ENCODE measurements at regions not wholly inside any gene's neighbourhood (a gene's known extent, or its start where the extent isn't known, plus 50 kb on each side); places are given as distances from the start of the nearest gene placed in this dataset.

GRCh38 chr4:45778514-45778913 is 345.3 kb downstream of the GABRG1 start:
- TF ChIP-seq CTCF (IDR thresholded peaks at IDR 0.05), result no peak
- no peak for TF ChIP-seq POLR2A (IDR thresholded peaks at IDR 0.05)
